ENCODE measurements at regions not wholly inside any gene's neighbourhood (a gene's known extent, or its start where the extent isn't known, plus 50 kb on each side); places are given as distances from the start of the nearest gene placed in this dataset.

DNA sequence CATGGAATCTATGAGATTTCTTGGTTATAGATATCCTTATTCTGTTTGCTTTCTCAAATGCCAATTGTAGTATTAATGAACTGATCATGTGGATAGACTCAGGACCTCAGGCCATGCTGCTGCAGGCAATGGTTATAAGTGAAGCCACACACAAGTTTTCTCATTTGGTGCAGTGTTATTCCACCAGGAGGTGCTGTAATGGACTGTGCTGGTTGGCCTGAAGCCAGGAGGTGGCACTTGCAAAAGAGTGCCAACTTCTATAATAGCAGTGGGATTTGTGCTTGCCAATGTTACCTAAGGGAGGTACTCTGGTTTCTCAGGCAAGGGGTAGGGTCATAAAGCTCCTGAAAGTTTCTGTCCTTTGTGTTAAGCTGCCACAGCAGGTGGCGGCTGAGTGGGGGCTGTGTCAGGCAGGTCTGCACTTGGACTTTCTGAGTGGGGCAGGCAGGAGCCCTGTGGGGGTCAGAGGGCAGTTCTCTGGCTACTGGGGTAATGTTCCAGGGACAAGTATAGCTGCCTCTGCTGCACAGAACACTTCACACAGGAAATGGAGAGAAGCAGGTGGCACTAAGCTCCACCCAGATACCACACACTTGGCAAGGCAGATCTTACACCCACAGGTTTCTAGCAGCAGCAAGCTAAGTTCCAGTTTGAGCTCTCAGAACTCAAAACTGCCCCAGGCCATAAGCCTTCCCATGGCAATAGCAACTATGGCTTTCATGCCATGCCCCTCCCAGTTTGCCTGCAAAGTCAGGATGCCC is 352.6 kb upstream of the CWC22 start:
- no peak overlapping the region for H3K4me3 ChIP-seq
- H3K4me1 ChIP-seq (replicated peaks; ENCODE audit: insufficient read depth): no peaks in the 10 kb centered on the region
- TF ChIP-seq EZH2 (IDR thresholded peaks at IDR 0.05; ENCODE audit: low read depth): no peak
- TF ChIP-seq, protein P1, sequence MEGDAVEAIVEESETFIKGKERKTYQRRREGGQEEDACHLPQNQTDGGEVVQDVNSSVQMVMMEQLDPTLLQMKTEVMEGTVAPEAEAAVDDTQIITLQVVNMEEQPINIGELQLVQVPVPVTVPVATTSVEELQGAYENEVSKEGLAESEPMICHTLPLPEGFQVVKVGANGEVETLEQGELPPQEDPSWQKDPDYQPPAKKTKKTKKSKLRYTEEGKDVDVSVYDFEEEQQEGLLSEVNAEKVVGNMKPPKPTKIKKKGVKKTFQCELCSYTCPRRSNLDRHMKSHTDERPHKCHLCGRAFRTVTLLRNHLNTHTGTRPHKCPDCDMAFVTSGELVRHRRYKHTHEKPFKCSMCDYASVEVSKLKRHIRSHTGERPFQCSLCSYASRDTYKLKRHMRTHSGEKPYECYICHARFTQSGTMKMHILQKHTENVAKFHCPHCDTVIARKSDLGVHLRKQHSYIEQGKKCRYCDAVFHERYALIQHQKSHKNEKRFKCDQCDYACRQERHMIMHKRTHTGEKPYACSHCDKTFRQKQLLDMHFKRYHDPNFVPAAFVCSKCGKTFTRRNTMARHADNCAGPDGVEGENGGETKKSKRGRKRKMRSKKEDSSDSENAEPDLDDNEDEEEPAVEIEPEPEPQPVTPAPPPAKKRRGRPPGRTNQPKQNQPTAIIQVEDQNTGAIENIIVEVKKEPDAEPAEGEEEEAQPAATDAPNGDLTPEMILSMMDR (conservative IDR thresholded peaks at IDR 0.05): peak; percentile 35; the same call in 1 of the 2 replicates
- no peaks in the 10 kb centered on the region for H3F3A ChIP-seq (ENCODE audit: insufficient read depth, low read depth)
- no peaks in the 10 kb centered on the region; the same call in 1 of the 2 replicates for H3K9me2 ChIP-seq (ENCODE audit: insufficient read depth)
- BruUV-seq (replicated peaks): no TSS peak
- POLR2A ChIA-PET (ENCODE audit: unreplicated experiment): interaction anchor here (0.7 kb wide), 1 partner anchor 620 kb away, joined by 7 read pairs; no protein-coding TSS in a partner anchor
- DNase-seq: peak; percentile 53 to 79
- no peaks in the 10 kb centered on the region for H3K36me3 ChIP-seq (ENCODE audit: low read depth)
- peak overlapping the region; percentile 24; the same call in 1 of the 2 replicates for H2AFZ ChIP-seq
- H3K9me3 ChIP-seq (ENCODE audit: insufficient read depth, low read depth): peaks cover 11% of the 10 kb centered on the region
- H4K20me1 ChIP-seq (ENCODE audit: insufficient read depth): no peaks in the 10 kb centered on the region
- CTCF ChIA-PET: interaction anchor here (0.7 to 0.9 kb wide), 2 partner anchors 619 to 621 kb away, joined by 3 to 5 read pairs; partner anchors contain the start of gene UBE2E3
- intact Hi-C loops (cut with micrococcal nuclease; ENCODE audit: unreplicated experiment): loop anchor here (10.0 kb wide), 1 partner anchor 685 kb away; no protein-coding TSS in a partner anchor
- no peak overlapping the region for H3K27ac ChIP-seq
- H3K27me3 ChIP-seq (ENCODE audit: insufficient read depth, low read depth): no peaks in the 10 kb centered on the region
- no peak overlapping the region for H3K4me2 ChIP-seq
- H3K79me2 ChIP-seq (ENCODE audit: low read depth): no peaks in the 10 kb centered on the region

DNA sequence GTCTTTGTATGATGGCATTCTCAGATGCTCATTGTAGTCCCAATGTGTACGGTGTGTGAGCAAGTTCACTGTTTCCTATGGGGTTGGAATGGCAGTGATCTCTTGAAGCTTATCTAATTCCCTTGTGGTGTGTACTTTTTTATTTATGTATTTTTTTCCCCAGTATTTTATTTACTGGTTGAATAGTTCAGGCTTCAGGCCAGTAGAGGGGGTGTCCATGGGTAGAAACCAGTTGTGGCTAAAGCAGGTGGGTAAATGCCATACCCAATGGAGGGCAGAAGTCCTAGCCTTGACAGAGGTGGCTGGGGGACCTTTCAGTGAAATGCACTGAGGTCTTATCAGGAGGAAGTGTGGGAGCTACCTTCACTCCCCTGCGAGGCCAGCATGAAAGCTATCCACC is 351.4 kb upstream of the CWC22 start:
- no peaks in the 10 kb centered on the region for H3K4me1 ChIP-seq (replicated peaks; ENCODE audit: insufficient read depth)
- H3K4me2 ChIP-seq: no peak overlapping the region
- H3K4me3 ChIP-seq: no peak overlapping the region
- TF ChIP-seq, protein P1 (conservative IDR thresholded peaks at IDR 0.05): peak; percentile 27; the same call in 1 of the 2 replicates
- TF ChIP-seq EZH2 (IDR thresholded peaks at IDR 0.05; ENCODE audit: low read depth): no peak
- H3K9me2 ChIP-seq (ENCODE audit: insufficient read depth): no peaks in the 10 kb centered on the region; the same call in 1 of the 2 replicates
- CTCF ChIA-PET: no interaction called here
- POLR2A ChIA-PET (ENCODE audit: unreplicated experiment): no interaction called here
- no peaks in the 10 kb centered on the region for H3K79me2 ChIP-seq (ENCODE audit: low read depth)
- no peaks in the 10 kb centered on the region for H3K36me3 ChIP-seq (ENCODE audit: low read depth)
- H3F3A ChIP-seq (ENCODE audit: insufficient read depth, low read depth): no peaks in the 10 kb centered on the region
- H3K9me3 ChIP-seq (ENCODE audit: insufficient read depth, low read depth): peaks cover 11% of the 10 kb centered on the region
- H4K20me1 ChIP-seq (ENCODE audit: insufficient read depth): no peaks in the 10 kb centered on the region
- no peak overlapping the region for H2AFZ ChIP-seq
- DNase-seq: no peak
- H3K27me3 ChIP-seq (ENCODE audit: insufficient read depth, low read depth): no peaks in the 10 kb centered on the region
- H3K27ac ChIP-seq: no peak overlapping the region
- no TSS peak for BruUV-seq (replicated peaks)
- intact Hi-C loops (cut with micrococcal nuclease; ENCODE audit: unreplicated experiment): no loop called here

DNA sequence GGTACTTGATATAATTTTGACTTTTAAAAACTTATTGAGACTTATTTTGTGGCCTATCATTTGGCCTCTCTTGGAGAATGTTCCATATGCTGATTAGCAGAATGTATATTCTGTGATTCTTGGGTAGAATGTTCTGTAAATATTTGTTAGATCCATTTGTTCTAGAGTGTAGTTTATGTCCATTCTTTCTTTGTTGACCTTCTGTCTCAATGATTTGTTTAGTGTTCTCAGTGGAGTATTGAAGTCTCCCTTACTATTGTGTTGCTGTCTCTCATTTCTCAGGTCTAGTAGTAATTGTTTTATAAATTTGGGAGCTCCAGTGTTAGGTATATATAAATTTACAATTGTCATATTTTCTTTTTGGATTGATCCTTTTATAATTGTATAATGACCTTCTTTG is 349.6 kb upstream of the CWC22 start:
- CTCF ChIA-PET: no interaction called here
- Histone ChIP-seq H3K9me3 (ENCODE audit: insufficient read depth, low read depth) (peaks cover 11% of the 10 kb centered on the region), H3K79me2 (ENCODE audit: low read depth) (no peaks in the 10 kb centered on the region), H3K27ac (no peak overlapping the region), H3K4me2 (no peak overlapping the region), H3K27me3 (ENCODE audit: insufficient read depth, low read depth) (no peaks in the 10 kb centered on the region), H3F3A (ENCODE audit: insufficient read depth, low read depth) (no peaks in the 10 kb centered on the region), H3K4me1 (replicated peaks; ENCODE audit: insufficient read depth) (no peaks in the 10 kb centered on the region), H2AFZ (no peak overlapping the region), H3K4me3 (no peak overlapping the region), H4K20me1 (ENCODE audit: insufficient read depth) (no peaks in the 10 kb centered on the region), H3K9me2 (ENCODE audit: insufficient read depth) (no peaks in the 10 kb centered on the region; the same call in 1 of the 2 replicates), H3K36me3 (ENCODE audit: low read depth) (no peaks in the 10 kb centered on the region)
- TF ChIP-seq EZH2 (IDR thresholded peaks at IDR 0.05; ENCODE audit: low read depth): no peak
- TF ChIP-seq, protein P1 (conservative IDR thresholded peaks at IDR 0.05): no peak
- POLR2A ChIA-PET (ENCODE audit: unreplicated experiment): no interaction called here
- no peak for DNase-seq
- intact Hi-C loops (cut with micrococcal nuclease; ENCODE audit: unreplicated experiment): no loop called here
- no TSS peak for BruUV-seq (replicated peaks)
